ENCODE measurements at regions not wholly inside any gene's neighbourhood (a gene's known extent, or its start where the extent isn't known, plus 50 kb on each side); places are given as distances from the start of the nearest gene placed in this dataset.
"Not testable (repeated sequence)": the region's sequence is repeated elsewhere in the genome, so short reads cannot be mapped to it uniquely, and the experiment has no call there.

DNA sequence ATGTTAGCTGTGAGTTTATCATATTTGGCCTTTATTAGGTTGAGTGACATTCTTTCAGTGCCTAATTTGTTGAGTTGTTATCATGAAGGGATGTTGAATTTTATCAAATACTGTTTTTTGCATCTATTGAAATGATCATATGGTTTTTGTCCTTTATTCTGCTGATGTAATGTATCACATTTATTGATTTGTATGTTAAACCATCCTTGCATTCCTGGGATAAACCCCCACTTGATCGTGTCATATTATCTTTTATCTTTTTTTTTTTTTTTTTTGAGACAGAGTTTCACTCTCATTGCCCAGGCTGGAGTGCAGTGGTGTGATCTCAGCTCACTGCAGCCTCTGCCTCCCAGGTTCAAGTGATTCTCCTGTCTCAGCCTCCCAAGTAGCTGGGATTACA, 51.9 kb upstream of the MFGE8 start:
- not testable (repeated sequence) for H3K4me2 ChIP-seq (ENCODE audit: extremely low read depth, insufficient read depth, low read length); H3K27ac ChIP-seq (ENCODE audit: insufficient read depth, low read length); H3K27me3 ChIP-seq (ENCODE audit: control insufficient read depth, insufficient read depth, low read length); H3K79me2 ChIP-seq (ENCODE audit: control insufficient read depth, insufficient read depth, low read length); H3K9me3 ChIP-seq (ENCODE audit: control insufficient read depth, insufficient read depth, low read depth, low read length); H3K4me1 ChIP-seq (ENCODE audit: control insufficient read depth, extremely low read depth, insufficient read depth, low read length); H3K36me3 ChIP-seq (ENCODE audit: control insufficient read depth, insufficient read depth, low read length); H2AFZ ChIP-seq (ENCODE audit: low read length); H3K4me3 ChIP-seq (replicated peaks in 1 of 4; ENCODE audit: control extremely low read depth in 1 of 4, insufficient read depth in 1 of 4, low read depth in 3 of 4, low read length in 4 of 4); H4K20me1 ChIP-seq (ENCODE audit: control insufficient read depth, extremely low read depth, insufficient read depth, low read length); H3K9ac ChIP-seq (ENCODE audit: insufficient read depth, low read length); DNase-seq (ENCODE audit: low read depth in 2 of 2)

GRCh38 chr15:88970232-88970631, 57.1 kb upstream of the MFGE8 start:
- no peak overlapping the region for H3K9ac ChIP-seq (ENCODE audit: insufficient read depth, low read length)
- no peaks in the 10 kb centered on the region for H3K36me3 ChIP-seq (ENCODE audit: control insufficient read depth, insufficient read depth, low read length)
- TF ChIP-seq, protein P1, sequence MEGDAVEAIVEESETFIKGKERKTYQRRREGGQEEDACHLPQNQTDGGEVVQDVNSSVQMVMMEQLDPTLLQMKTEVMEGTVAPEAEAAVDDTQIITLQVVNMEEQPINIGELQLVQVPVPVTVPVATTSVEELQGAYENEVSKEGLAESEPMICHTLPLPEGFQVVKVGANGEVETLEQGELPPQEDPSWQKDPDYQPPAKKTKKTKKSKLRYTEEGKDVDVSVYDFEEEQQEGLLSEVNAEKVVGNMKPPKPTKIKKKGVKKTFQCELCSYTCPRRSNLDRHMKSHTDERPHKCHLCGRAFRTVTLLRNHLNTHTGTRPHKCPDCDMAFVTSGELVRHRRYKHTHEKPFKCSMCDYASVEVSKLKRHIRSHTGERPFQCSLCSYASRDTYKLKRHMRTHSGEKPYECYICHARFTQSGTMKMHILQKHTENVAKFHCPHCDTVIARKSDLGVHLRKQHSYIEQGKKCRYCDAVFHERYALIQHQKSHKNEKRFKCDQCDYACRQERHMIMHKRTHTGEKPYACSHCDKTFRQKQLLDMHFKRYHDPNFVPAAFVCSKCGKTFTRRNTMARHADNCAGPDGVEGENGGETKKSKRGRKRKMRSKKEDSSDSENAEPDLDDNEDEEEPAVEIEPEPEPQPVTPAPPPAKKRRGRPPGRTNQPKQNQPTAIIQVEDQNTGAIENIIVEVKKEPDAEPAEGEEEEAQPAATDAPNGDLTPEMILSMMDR (conservative IDR thresholded peaks at IDR 0.05 in 1 of 2, IDR thresholded peaks at IDR 0.05 in 1 of 2; ENCODE audit: low read depth in 1 of 2, low read length in 2 of 2), result no peak
- no peak for TF ChIP-seq EZH2 (IDR thresholded peaks at IDR 0.05; ENCODE audit: low read length, missing control alignments)
- no peak overlapping the region for H3K4me3 ChIP-seq (replicated peaks in 1 of 4; ENCODE audit: control extremely low read depth in 1 of 4, insufficient read depth in 1 of 4, low read depth in 3 of 4, low read length in 4 of 4)
- no peaks in the 10 kb centered on the region for H4K20me1 ChIP-seq (ENCODE audit: control insufficient read depth, extremely low read depth, insufficient read depth, low read length)
- no peaks in the 10 kb centered on the region for H3K27me3 ChIP-seq (ENCODE audit: control insufficient read depth, insufficient read depth, low read length)
- H3K4me1 ChIP-seq (ENCODE audit: control insufficient read depth, extremely low read depth, insufficient read depth, low read length), result no peaks in the 10 kb centered on the region
- H3K4me2 ChIP-seq (ENCODE audit: extremely low read depth, insufficient read depth, low read length), result no peak overlapping the region
- DNase-seq (ENCODE audit: low read depth in 2 of 2), result no peak
- H3K79me2 ChIP-seq (ENCODE audit: control insufficient read depth, insufficient read depth, low read length), result no peaks in the 10 kb centered on the region
- no peak overlapping the region for H2AFZ ChIP-seq (ENCODE audit: low read length)
- H3K27ac ChIP-seq (ENCODE audit: insufficient read depth, low read length), result no peak overlapping the region
- no peaks in the 10 kb centered on the region for H3K9me3 ChIP-seq (ENCODE audit: control insufficient read depth, insufficient read depth, low read depth, low read length)

DNA sequence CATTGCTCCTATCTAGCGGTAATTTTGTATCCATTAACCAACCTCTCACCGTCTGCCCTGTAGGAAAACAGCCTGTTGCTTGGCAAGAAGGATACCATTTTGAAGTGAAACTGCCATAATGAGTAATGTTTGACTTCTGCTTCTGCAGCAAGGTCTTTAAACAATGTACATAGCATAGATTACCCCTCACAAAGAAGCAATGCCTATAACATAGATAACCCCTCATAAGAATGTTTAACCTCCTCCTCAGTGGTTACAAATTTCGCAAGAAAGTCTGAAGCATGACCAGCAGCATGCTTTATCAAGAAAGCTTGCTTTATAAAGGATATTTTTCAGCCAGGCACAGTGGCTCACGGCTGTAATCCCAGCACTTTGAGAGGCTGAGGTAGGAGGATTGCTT, 61.2 kb upstream of the MFGE8 start:
- Histone ChIP-seq H3K9me3 (ENCODE audit: control insufficient read depth, insufficient read depth, low read depth, low read length) (no peaks in the 10 kb centered on the region), H3K27ac (ENCODE audit: insufficient read depth, low read length) (no peak overlapping the region), H3K79me2 (ENCODE audit: control insufficient read depth, insufficient read depth, low read length) (no peaks in the 10 kb centered on the region), H3K27me3 (ENCODE audit: control insufficient read depth, insufficient read depth, low read length) (no peaks in the 10 kb centered on the region), H3K9ac (ENCODE audit: insufficient read depth, low read length) (no peak overlapping the region), H2AFZ (ENCODE audit: low read length) (no peak overlapping the region), H4K20me1 (ENCODE audit: control insufficient read depth, extremely low read depth, insufficient read depth, low read length) (no peaks in the 10 kb centered on the region), H3K36me3 (ENCODE audit: control insufficient read depth, insufficient read depth, low read length) (no peaks in the 10 kb centered on the region), H3K4me1 (ENCODE audit: control insufficient read depth, extremely low read depth, insufficient read depth, low read length) (no peaks in the 10 kb centered on the region), H3K4me2 (ENCODE audit: extremely low read depth, insufficient read depth, low read length) (no peak overlapping the region), H3K4me3 (replicated peaks in 1 of 4; ENCODE audit: control extremely low read depth in 1 of 4, insufficient read depth in 1 of 4, low read depth in 3 of 4, low read length in 4 of 4) (no peak overlapping the region)
- no peak for TF ChIP-seq EZH2 (IDR thresholded peaks at IDR 0.05; ENCODE audit: low read length, missing control alignments)
- TF ChIP-seq, protein P1 (conservative IDR thresholded peaks at IDR 0.05 in 1 of 2, IDR thresholded peaks at IDR 0.05 in 1 of 2; ENCODE audit: low read depth in 1 of 2, low read length in 2 of 2), result no peak
- peak; percentile 26 to 43 for DNase-seq (ENCODE audit: low read depth in 2 of 2)
